B cell (primary cell): ENCODE measurements at regions not wholly inside any gene's neighbourhood (a gene's known extent, or its start where the extent isn't known, plus 50 kb on each side); places are given as distances from the start of the nearest gene placed in this dataset.

Source experiments
- ATAC-seq: fragments of 200-7000 bp; cut with Tn5 transposase; one replicate; pipeline ENCODE4 v1.10.0; 2021; ENCODE audit warnings: low read depth, mild to moderate bottlenecking, moderate number of reproducible peaks, moderate library complexity
- CTCF ChIA-PET: fragments of 350-600 bp; sonication (Branson Sonifier 250); formaldehyde crosslinking; loops from one replicate; lab custom pipeline; 2021; ENCODE audit warnings: antibody characterized with exemption, inconsistent platforms; lab: Charles Lee
- POLR2A ChIA-PET: fragments of 350-600 bp; sonication (Branson Sonifier 250); formaldehyde crosslinking; loops from one replicate; lab custom pipeline; 2021; ENCODE audit warnings: antibody characterized with exemption; lab: Charles Lee
- DNase-seq: peaks from one replicate; pipeline ENCODE4 v3.0.0; 2013
- H2AFZ ChIP-seq: 2 replicates; pipeline ENCODE4 v1.6.1; 2012; ENCODE audit warnings: mild to moderate bottlenecking, low read depth, low read length; ENCODE audit not compliant: insufficient read depth, poor library complexity, severe bottlenecking
- H3K27ac ChIP-seq, 2 donors: 1 replicate in 1 of 2; 2 replicates in 1 of 2; pipeline ENCODE4 v1.5.1; 2012 to 2013; ENCODE audit warnings: low read length in 2 of 2, mild to moderate bottlenecking in 2 of 2, moderate library complexity in 1 of 2
- H3K27me3 ChIP-seq, 4 experiments: fragments of 200-600 bp in 1 of 4; sonication (generic) in 1 of 4; replicated peaks in 1 of 4; 1 replicate in 2 of 4; 2 replicates in 2 of 4; pipeline versions ENCODE4 v1.6.1 to v1.7.0; 2013 to 2016; ENCODE audit warnings: low read length in 3 of 4, mild to moderate bottlenecking in 2 of 4, mixed read lengths in 1 of 4, moderate library complexity in 1 of 4; ENCODE audit not compliant: insufficient read depth in 4 of 4, control insufficient read depth in 3 of 4; ENCODE audit errors: control extremely low read depth in 1 of 4
- H3K36me3 ChIP-seq, 2 experiments: replicated peaks in 1 of 2; 1 replicate in 1 of 2; 2 replicates in 1 of 2; pipeline versions ENCODE4 v1.6.1 to v1.7.1; 2013; ENCODE audit warnings: low read length in 1 of 2; ENCODE audit not compliant: insufficient read depth in 2 of 2, control insufficient read depth in 1 of 2; ENCODE audit errors: control extremely low read depth in 1 of 2, extremely low read depth in 1 of 2
- H3K4me1 ChIP-seq, 2 donors: fragments of 200-600 bp in 1 of 2; sonication (generic) in 1 of 2; 1 replicate in 1 of 2; 2 replicates in 1 of 2; pipeline versions ENCODE4 v1.5.1 to v1.6.1; 2013 to 2017; ENCODE audit warnings: low read length in 2 of 2; ENCODE audit not compliant: control insufficient read depth in 2 of 2, insufficient read depth in 2 of 2
- H3K4me2 ChIP-seq: replicated peaks from 2 replicates; pipeline ENCODE3; 2012; ENCODE audit warnings: mild to moderate bottlenecking, low read depth, low read length; ENCODE audit not compliant: poor library complexity, severe bottlenecking
- H3K4me3 ChIP-seq, 5 experiments: fragments of 200-600 bp in 1 of 5; sonication (generic) in 1 of 5; 1 replicate in 3 of 5; 2 replicates in 2 of 5; pipeline versions ENCODE4 v1.5.1 to v1.7.0; 2011 to 2016; ENCODE audit warnings: low read length in 4 of 5, mild to moderate bottlenecking in 4 of 5, low read depth in 2 of 5, control low read depth in 1 of 5, moderate library complexity in 1 of 5; ENCODE audit not compliant: insufficient read depth in 1 of 5; ENCODE audit errors: control extremely low read depth in 1 of 5, extremely low read depth in 1 of 5
- H3K79me2 ChIP-seq: fragments of 200-600 bp; sonication (generic); one replicate; pipeline ENCODE4 v1.6.0; 2016; ENCODE audit warnings: low read length; ENCODE audit not compliant: control insufficient read depth, insufficient read depth
- H3K9ac ChIP-seq: fragments of 200-600 bp; sonication (generic); 2 replicates; pipeline ENCODE4 v1.6.1; 2017; ENCODE audit warnings: mild to moderate bottlenecking, low read length, moderate library complexity
- H3K9me3 ChIP-seq, 3 donors: one replicate each; pipeline versions ENCODE4 v1.6.1 to v1.7.1; 2013; ENCODE audit warnings: low read length in 2 of 3; ENCODE audit not compliant: control insufficient read depth in 2 of 3, insufficient read depth in 1 of 3; ENCODE audit errors: control extremely low read depth in 1 of 3
- H4K20me1 ChIP-seq: 2 replicates; pipeline ENCODE4 v1.6.0; 2012; ENCODE audit warnings: mild to moderate bottlenecking, low read length; ENCODE audit not compliant: insufficient read depth, control insufficient read depth, poor library complexity, severe bottlenecking
- H3K27ac Mint-ChIP-seq: one replicate; pipeline ENCODE4 v1.8.0; 2021; ENCODE audit warnings: mixed read lengths
- H3K27me3 Mint-ChIP-seq: one replicate; pipeline ENCODE4 v1.8.0; 2021; ENCODE audit warnings: mixed read lengths
- H3K4me1 Mint-ChIP-seq: one replicate; pipeline ENCODE4 v1.8.0; 2021; ENCODE audit warnings: mixed read lengths
- H3K4me3 Mint-ChIP-seq: one replicate; pipeline ENCODE4 v1.8.0; 2021; ENCODE audit warnings: mixed read lengths
- H3K9me3 Mint-ChIP-seq: one replicate; pipeline ENCODE4 v1.8.0; 2022; ENCODE audit warnings: mixed read lengths; ENCODE audit not compliant: insufficient read depth
- EZH2 ChIP-seq: IDR thresholded peaks from 2 replicates; pipeline ENCODE4 v1.6.1; 2012; ENCODE audit warnings: borderline replicate concordance, low read depth, mild to moderate bottlenecking, moderate library complexity, low read length; ENCODE audit not compliant: insufficient read depth, poor library complexity, severe bottlenecking
- WGBS: methylation state at CpG from one replicate; pipeline ENCODE4 v1.1.5; 2013; ENCODE audit warnings: missing lambda C conversion rate; ENCODE audit not compliant: insufficient coverage; 5-methylcytosine and 5-hydroxymethylcytosine counted together
- intact Hi-C: fragments of 100-400 bp; cut with micrococcal nuclease; formaldehyde crosslinking; loops from one replicate; pipeline ENCODE4 v1.10.0; 2022
- TF ChIP-seq, protein P1 (sequence below): fragments of 200-600 bp; IDR thresholded peaks from one replicate; pipeline ENCODE4 v1.8.0; 2022; ENCODE audit warnings: antibody characterized with exemption, mild to moderate bottlenecking

DNA sequence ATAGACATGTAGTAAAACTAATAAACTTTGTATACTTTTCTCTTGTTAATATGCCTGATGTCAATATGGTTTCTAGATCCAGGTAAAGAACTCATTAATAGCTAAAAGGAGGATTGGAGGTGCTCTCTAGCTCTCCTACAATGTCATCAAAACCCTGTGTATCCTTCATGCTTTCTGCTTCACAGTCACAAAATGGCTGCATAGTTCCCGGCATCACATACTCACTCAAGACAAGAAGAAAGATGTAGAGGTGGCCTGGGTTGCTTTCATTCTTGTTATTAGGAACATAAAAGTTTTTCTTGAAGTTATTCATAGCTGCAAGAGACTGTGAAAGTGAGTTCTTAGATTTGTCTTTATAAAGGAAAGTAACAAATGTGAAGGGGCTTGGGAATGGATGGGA, 149.7 kb upstream of the EEPD1 start:
- Mint-ChIP-seq H3K27ac (no peak overlapping the region), H3K4me1 (no peaks in the 10 kb centered on the region), H3K9me3 (no peaks in the 10 kb centered on the region), H3K4me3 (no peak overlapping the region), H3K27me3 (peaks cover 2% of the 10 kb centered on the region)
- Histone ChIP-seq H3K79me2 (no peaks in the 10 kb centered on the region), H3K4me1 (no peaks in the 10 kb centered on the region), H3K4me3 (no peak overlapping the region), H3K9ac (no peak overlapping the region), H3K4me2 (no peak overlapping the region), H3K27ac (no peak overlapping the region), H3K27me3 (no peaks in the 10 kb centered on the region), H3K36me3 (no peaks in the 10 kb centered on the region), H2AFZ (no peak overlapping the region), H4K20me1 (no peaks in the 10 kb centered on the region), H3K9me3 (no peaks in the 10 kb centered on the region)
- ChIA-PET POLR2A (no interaction called here), CTCF (interaction anchor here (1.0 kb wide), 1 partner anchor 290 kb away, joined by 3 read pairs; no protein-coding TSS in a partner anchor)
- intact Hi-C loops: no loop called here
- DNase-seq (no peak), ATAC-seq (no peak)
- TF ChIP-seq EZH2: no peak
- TF ChIP-seq, protein P1, sequence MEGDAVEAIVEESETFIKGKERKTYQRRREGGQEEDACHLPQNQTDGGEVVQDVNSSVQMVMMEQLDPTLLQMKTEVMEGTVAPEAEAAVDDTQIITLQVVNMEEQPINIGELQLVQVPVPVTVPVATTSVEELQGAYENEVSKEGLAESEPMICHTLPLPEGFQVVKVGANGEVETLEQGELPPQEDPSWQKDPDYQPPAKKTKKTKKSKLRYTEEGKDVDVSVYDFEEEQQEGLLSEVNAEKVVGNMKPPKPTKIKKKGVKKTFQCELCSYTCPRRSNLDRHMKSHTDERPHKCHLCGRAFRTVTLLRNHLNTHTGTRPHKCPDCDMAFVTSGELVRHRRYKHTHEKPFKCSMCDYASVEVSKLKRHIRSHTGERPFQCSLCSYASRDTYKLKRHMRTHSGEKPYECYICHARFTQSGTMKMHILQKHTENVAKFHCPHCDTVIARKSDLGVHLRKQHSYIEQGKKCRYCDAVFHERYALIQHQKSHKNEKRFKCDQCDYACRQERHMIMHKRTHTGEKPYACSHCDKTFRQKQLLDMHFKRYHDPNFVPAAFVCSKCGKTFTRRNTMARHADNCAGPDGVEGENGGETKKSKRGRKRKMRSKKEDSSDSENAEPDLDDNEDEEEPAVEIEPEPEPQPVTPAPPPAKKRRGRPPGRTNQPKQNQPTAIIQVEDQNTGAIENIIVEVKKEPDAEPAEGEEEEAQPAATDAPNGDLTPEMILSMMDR: no peak
- no CpG with 5 or more reads among the region's 1 CpG for WGBS

DNA sequence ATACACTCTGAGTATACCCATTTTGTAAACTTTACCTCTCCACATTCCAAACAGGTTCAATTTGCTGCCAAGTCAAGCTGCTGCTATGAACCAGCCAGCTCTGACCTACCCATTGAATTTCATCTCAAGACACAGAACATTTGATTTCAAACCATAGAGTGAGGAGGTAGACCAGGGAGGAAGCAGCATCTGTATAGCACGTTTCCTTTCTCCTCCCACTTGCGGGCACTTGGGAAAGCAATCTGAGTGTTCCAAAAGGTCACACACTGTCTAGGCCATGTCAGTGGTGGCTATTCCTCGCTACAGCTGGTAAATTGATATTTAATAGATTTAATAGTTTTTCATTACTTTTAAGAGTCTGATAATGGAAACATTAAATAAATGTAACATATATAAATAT, 147.8 kb upstream of the EEPD1 start:
- Mint-ChIP-seq H3K27me3 (peaks cover 4% of the 10 kb centered on the region), H3K27ac (no peak overlapping the region), H3K4me3 (no peak overlapping the region), H3K4me1 (no peaks in the 10 kb centered on the region), H3K9me3 (no peaks in the 10 kb centered on the region)
- ChIA-PET POLR2A (no interaction called here), CTCF (interaction anchor here (1.2 kb wide), 1 partner anchor 16 kb away, joined by 4 read pairs; no protein-coding TSS in a partner anchor)
- no peak overlapping the region for H3K4me2 ChIP-seq
- H2AFZ ChIP-seq: no peak overlapping the region
- WGBS: no CpG with 5 or more reads among the region's 3 CpGs
- no peaks in the 10 kb centered on the region for H3K9me3 ChIP-seq
- ATAC-seq: no peak
- TF ChIP-seq EZH2: no peak
- TF ChIP-seq, protein P1: no peak
- DNase-seq: no peak
- no peaks in the 10 kb centered on the region for H4K20me1 ChIP-seq
- no peak overlapping the region for H3K27ac ChIP-seq
- intact Hi-C loops: no loop called here
- no peaks in the 10 kb centered on the region for H3K79me2 ChIP-seq
- no peak overlapping the region for H3K4me3 ChIP-seq
- no peaks in the 10 kb centered on the region for H3K4me1 ChIP-seq
- no peaks in the 10 kb centered on the region for H3K36me3 ChIP-seq
- H3K27me3 ChIP-seq: no peaks in the 10 kb centered on the region
- no peak overlapping the region for H3K9ac ChIP-seq
